OCI-LY3 (cell line): ENCODE measurements at regions not wholly inside any gene's neighbourhood (a gene's known extent, or its start where the extent isn't known, plus 50 kb on each side); places are given as distances from the start of the nearest gene placed in this dataset.

Experiments
- CTCF ChIP-seq: fragments of 200-600, 300-600 bp; sonication (generic); IDR thresholded peaks from 2 replicates; pipeline ENCODE4 v1.5.1; 2014; ENCODE audit warnings: antibody characterized with exemption, low read length, low read depth
- EZH2phosphoT487 ChIP-seq: fragments of 200-600 bp; shearing (Covaris generic); IDR thresholded peaks from 2 replicates; pipeline ENCODE4 v1.6.1; 2018; ENCODE audit warnings: antibody characterized with exemption, mixed run types, low read depth

GRCh38 chr5:90051756-90052155 lies 357.8 kb downstream of the CETN3 start:
- no peak for TF ChIP-seq CTCF
- TF ChIP-seq EZH2phosphoT487, result no peak
